Hepatocyte (in vitro differentiated cells): ENCODE measurements at regions not wholly inside any gene's neighbourhood (a gene's known extent, or its start where the extent isn't known, plus 50 kb on each side); places are given as distances from the start of the nearest gene placed in this dataset.

ENCODE experiments used
- DNase-seq: peaks from one replicate; pipeline ENCODE4 v3.0.0-alpha.2; 2016; ENCODE audit warnings: low spot score
- H2AFZ ChIP-seq: fragments of 200-600 bp; sonication (generic); 2 replicates; pipeline ENCODE4 v1.6.0; 2016; ENCODE audit warnings: antibody characterized with exemption, mild to moderate bottlenecking
- H3K27ac ChIP-seq: fragments of 200-600 bp; sonication (generic); 2 replicates; pipeline ENCODE4 v1.5.1; 2016; ENCODE audit warnings: mild to moderate bottlenecking
- H3K27me3 ChIP-seq: fragments of 200-600 bp; sonication (generic); 2 replicates; pipeline ENCODE4 v1.6.1; 2016
- H3K36me3 ChIP-seq: fragments of 200-600 bp; sonication (generic); replicated peaks from 2 replicates; pipeline ENCODE4 v1.5.1; 2016; ENCODE audit warnings: low read depth; ENCODE audit not compliant: insufficient read depth
- H3K4me1 ChIP-seq: fragments of 200-600 bp; sonication (generic); 2 replicates; pipeline ENCODE4 v1.5.1; 2016; ENCODE audit warnings: mild to moderate bottlenecking, moderate library complexity; ENCODE audit not compliant: insufficient read depth
- H3K4me2 ChIP-seq: fragments of 200-600 bp; sonication (generic); 2 replicates; pipeline ENCODE4 v1.6.0; 2016
- H3K4me3 ChIP-seq: fragments of 200-600 bp; sonication (generic); 2 replicates; pipeline ENCODE4 v1.5.1; 2016; ENCODE audit warnings: mild to moderate bottlenecking
- H3K79me2 ChIP-seq: fragments of 200-600 bp; sonication (generic); 2 replicates; pipeline ENCODE4 v1.6.0; 2017; ENCODE audit warnings: mild to moderate bottlenecking
- H3K9me2 ChIP-seq: fragments of 200-600 bp; sonication (generic); replicated peaks from 2 replicates; pipeline ENCODE4 v1.6.0; 2017; ENCODE audit warnings: mild to moderate bottlenecking; ENCODE audit not compliant: insufficient read depth
- H3K9me3 ChIP-seq: fragments of 200-600 bp; sonication (generic); 2 replicates; pipeline ENCODE4 v1.5.1; 2016; ENCODE audit warnings: low read depth, mild to moderate bottlenecking
- H4K20me1 ChIP-seq: fragments of 200-600 bp; sonication (generic); 2 replicates; pipeline ENCODE4 v1.6.0; 2016; ENCODE audit warnings: mild to moderate bottlenecking; ENCODE audit not compliant: insufficient read depth, poor library complexity, severe bottlenecking
- CTCF ChIP-seq: fragments of 200-600 bp; sonication (generic); IDR thresholded peaks from 2 replicates; pipeline ENCODE4 v1.5.1; 2016; ENCODE audit warnings: antibody characterized with exemption, mild to moderate bottlenecking; ENCODE audit not compliant: poor library complexity
- EZH2 ChIP-seq: fragments of 200-600 bp; sonication (generic); IDR thresholded peaks from 2 replicates; pipeline ENCODE4 v1.6.1; 2016; ENCODE audit warnings: antibody characterized with exemption, mild to moderate bottlenecking, borderline replicate concordance
- EZH2phosphoT487 ChIP-seq: fragments of 200-600 bp; sonication (generic); IDR thresholded peaks from one replicate; pipeline ENCODE4 v1.6.1; 2018; ENCODE audit warnings: antibody characterized with exemption, mild to moderate bottlenecking, low read depth, moderate library complexity; ENCODE audit not compliant: unreplicated experiment, severe bottlenecking
- WGBS: methylation state at CpG from one replicate; pipeline ENCODE4 v1.1.6; 2016; ENCODE audit warnings: low lambda C conversion rate; ENCODE audit errors: missing lambda C conversion rate; 5-methylcytosine and 5-hydroxymethylcytosine counted together

DNA sequence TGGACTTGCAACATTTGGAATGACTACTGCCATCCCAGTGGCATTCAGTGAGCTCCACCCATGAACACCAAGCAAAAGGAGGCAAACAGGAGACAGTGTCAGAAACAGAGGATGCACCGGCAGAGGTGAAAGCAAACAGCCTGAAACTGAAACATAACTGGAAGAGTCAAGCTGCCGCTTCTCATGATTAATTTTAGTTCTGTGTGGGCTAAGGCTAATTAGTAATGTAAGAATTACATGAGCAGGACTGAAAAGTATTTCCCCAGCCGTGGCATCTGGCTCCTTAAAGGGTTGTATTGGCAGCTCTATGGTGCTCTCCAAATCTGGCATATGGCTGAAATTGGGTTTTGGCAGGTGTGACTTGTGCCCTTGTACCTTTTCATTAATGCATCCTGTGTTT lies 1108.1 kb downstream of the TSN start:
- H3K27me3 ChIP-seq: no peaks in the 10 kb centered on the region
- no peaks in the 10 kb centered on the region for H3K79me2 ChIP-seq

DNA sequence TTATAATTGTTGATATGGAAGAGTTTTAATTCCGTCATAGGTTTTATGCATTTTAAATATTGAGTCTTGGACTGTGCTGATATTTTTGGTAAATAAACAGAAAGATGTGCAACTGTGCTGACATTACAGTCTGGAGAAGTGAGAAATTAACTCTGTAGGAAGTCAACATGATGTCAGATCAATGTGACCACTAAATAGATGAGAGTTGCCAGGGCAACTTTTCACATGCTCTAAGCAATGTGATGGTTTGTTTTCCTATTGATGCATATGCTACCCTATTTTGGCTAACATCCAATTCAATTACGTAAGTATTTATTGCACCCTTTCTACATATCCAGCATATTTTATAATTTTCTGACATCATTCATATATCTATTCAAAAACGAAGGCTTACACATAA lies 1109.3 kb downstream of the TSN start:
- Histone ChIP-seq H3K27ac (no peak overlapping the region), H3K9me3 (no peaks in the 10 kb centered on the region), H3K79me2 (no peaks in the 10 kb centered on the region), H3K9me2 (no peaks in the 10 kb centered on the region), H4K20me1 (no peaks in the 10 kb centered on the region), H3K4me2 (no peak overlapping the region), H3K4me1 (no peaks in the 10 kb centered on the region), H3K36me3 (no peaks in the 10 kb centered on the region), H2AFZ (no peak overlapping the region), H3K27me3 (no peaks in the 10 kb centered on the region), H3K4me3 (no peak overlapping the region)
- WGBS: 94% methylated on average over 3 of the region's 3 CpGs
- DNase-seq: no peak
- TF ChIP-seq EZH2: no peak
- TF ChIP-seq CTCF: no peak
- no peak for TF ChIP-seq EZH2phosphoT487

More for the DNA sequence above, 1108.1 kb downstream of the TSN start:
- no peak for TF ChIP-seq EZH2phosphoT487
- TF ChIP-seq CTCF: no peak
- no peak for TF ChIP-seq EZH2
- no peaks in the 10 kb centered on the region for H3K9me2 ChIP-seq
- H3K4me1 ChIP-seq: no peaks in the 10 kb centered on the region
- no peak for DNase-seq
- H3K4me3 ChIP-seq: no peak overlapping the region
- H2AFZ ChIP-seq: no peak overlapping the region
- WGBS: 77% methylated on average over 3 of the region's 3 CpGs
- H3K36me3 ChIP-seq: no peaks in the 10 kb centered on the region
- no peaks in the 10 kb centered on the region for H3K9me3 ChIP-seq
- no peaks in the 10 kb centered on the region for H4K20me1 ChIP-seq
- no peak overlapping the region for H3K27ac ChIP-seq
- H3K4me2 ChIP-seq: no peak overlapping the region

- TF ChIP-seq EZH2 (no peak), CTCF (no peak), EZH2phosphoT487 (no peak)
These were observed 1110.6 kb downstream of the TSN start for GRCh38 chr2:122866095-122866494.

DNA sequence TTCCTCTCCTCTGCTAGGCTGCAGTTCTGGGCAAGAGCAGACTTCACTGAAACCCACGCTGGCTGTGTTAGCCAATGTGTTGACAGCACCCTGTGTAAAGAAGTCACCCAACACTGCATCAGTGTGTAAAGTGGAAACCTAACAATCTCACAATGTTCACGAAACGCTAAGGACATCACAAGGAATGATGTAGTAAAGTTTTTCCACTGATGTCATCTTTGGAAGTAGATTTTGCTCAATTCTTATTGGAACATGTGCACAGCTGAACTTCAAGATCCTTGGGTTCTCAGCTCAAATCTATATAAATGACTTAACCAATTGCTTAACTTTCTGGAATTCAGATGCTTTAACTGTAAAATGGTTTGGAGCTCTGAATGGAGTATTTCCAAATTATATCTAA lies 1112.5 kb downstream of the TSN start:
- 82% methylated on average over 3 of the region's 3 CpGs for WGBS
- Histone ChIP-seq H3K79me2 (no peaks in the 10 kb centered on the region), H3K27ac (no peak overlapping the region), H3K4me1 (no peaks in the 10 kb centered on the region), H3K27me3 (no peaks in the 10 kb centered on the region), H3K9me3 (no peaks in the 10 kb centered on the region), H3K4me3 (no peak overlapping the region), H4K20me1 (no peaks in the 10 kb centered on the region), H2AFZ (no peak overlapping the region), H3K9me2 (no peaks in the 10 kb centered on the region), H3K36me3 (no peaks in the 10 kb centered on the region), H3K4me2 (no peak overlapping the region)
- no peak for TF ChIP-seq EZH2phosphoT487
- no peak for TF ChIP-seq CTCF
- no peak for TF ChIP-seq EZH2
- DNase-seq: no peak

More at GRCh38 chr2:122866095-122866494, 1110.6 kb downstream of the TSN start:
- no peak overlapping the region for H2AFZ ChIP-seq
- H3K9me3 ChIP-seq: no peaks in the 10 kb centered on the region
- H3K4me3 ChIP-seq: no peak overlapping the region
- no peaks in the 10 kb centered on the region for H3K4me1 ChIP-seq
- H4K20me1 ChIP-seq: no peaks in the 10 kb centered on the region
- H3K4me2 ChIP-seq: no peak overlapping the region
- no peak for DNase-seq
- H3K27ac ChIP-seq: no peak overlapping the region
- H3K9me2 ChIP-seq: no peaks in the 10 kb centered on the region
- no peaks in the 10 kb centered on the region for H3K36me3 ChIP-seq
- H3K27me3 ChIP-seq: no peaks in the 10 kb centered on the region
- no peaks in the 10 kb centered on the region for H3K79me2 ChIP-seq
